Activated CD4-positive, alpha-beta memory T cell treated with anti-CD3 and anti-CD28 coated beads, Interleukin-2, amount 10 ng/mL, durations not matched to agents 7 days and 5 days (primary cell): ENCODE measurements at regions not wholly inside any gene's neighbourhood (a gene's known extent, or its start where the extent isn't known, plus 50 kb on each side); places are given as distances from the start of the nearest gene placed in this dataset.

Experiments
- CTCF ChIA-PET: fragments of 350-600 bp; sonication (Branson Sonifier 250); formaldehyde crosslinking; loops from one replicate; lab custom pipeline; 2021; ENCODE audit warnings: antibody characterized with exemption, inconsistent platforms; lab: Charles Lee
- POLR2A ChIA-PET: fragments of 350-600 bp; sonication (Branson Sonifier 250); formaldehyde crosslinking; loops from one replicate; lab custom pipeline; 2021; ENCODE audit warnings: antibody characterized with exemption; lab: Charles Lee
- DNase-seq: peaks from one replicate; pipeline ENCODE4 v3.0.0-alpha.2; 2020
- H3K27ac Mint-ChIP-seq: one replicate; pipeline ENCODE4 v1.8.0; 2021; ENCODE audit warnings: mild to moderate bottlenecking, mixed read lengths
- H3K27me3 Mint-ChIP-seq: one replicate; pipeline ENCODE4 v1.8.0; 2021; ENCODE audit warnings: mixed read lengths
- H3K36me3 Mint-ChIP-seq: one replicate; pipeline ENCODE4 v1.8.0; 2021; ENCODE audit warnings: low read depth, mixed read lengths
- H3K4me1 Mint-ChIP-seq: one replicate; pipeline ENCODE4 v1.8.0; 2021; ENCODE audit warnings: mixed read lengths
- H3K4me3 Mint-ChIP-seq: one replicate; pipeline ENCODE4 v1.8.0; 2021; ENCODE audit warnings: mild to moderate bottlenecking, mixed read lengths
- H3K9me3 Mint-ChIP-seq: one replicate; pipeline ENCODE4 v1.8.0; 2021; ENCODE audit warnings: mixed read lengths

DNA sequence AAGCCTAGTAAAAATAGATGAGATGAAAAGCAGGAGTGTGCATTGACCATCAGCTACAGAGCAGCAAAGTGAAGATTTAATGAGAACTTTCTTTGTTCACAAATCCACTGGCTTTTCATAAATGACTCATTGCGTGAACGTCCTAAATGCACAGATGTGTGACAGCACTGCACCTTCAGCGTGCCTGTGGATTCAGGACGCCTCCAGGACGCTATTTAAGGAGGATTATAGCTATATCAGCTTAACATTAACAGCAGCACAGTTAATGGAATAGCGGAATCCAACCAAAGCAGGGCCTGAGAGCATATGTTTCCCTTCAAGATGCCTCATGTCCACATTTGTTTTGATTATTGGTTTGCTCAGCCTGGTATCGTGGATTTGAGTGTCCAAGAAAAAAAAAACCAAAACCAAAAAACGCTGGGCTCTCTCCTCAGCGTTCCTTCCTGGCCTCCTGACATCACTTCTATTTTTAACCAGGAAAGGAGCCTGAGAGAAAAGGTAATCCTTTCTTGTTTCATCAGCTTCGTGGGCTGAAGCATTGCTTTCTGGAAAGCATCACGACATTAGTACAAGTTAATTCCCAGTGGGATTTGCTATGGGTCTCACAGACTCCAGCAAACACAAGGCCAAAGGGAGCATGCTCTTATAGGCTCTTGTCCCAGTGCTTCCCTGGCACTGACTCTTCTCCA lies 447.0 kb upstream of the SMIM21 start:
- ChIA-PET CTCF (no interaction called here), POLR2A (no interaction called here)
- Mint-ChIP-seq H3K4me1 (no peaks in the 10 kb centered on the region), H3K9me3 (peaks cover 7% of the 10 kb centered on the region), H3K36me3 (no peaks in the 10 kb centered on the region), H3K4me3 (no peak overlapping the region), H3K27me3 (no peaks in the 10 kb centered on the region), H3K27ac (no peak overlapping the region)
- no peak for DNase-seq

DNA sequence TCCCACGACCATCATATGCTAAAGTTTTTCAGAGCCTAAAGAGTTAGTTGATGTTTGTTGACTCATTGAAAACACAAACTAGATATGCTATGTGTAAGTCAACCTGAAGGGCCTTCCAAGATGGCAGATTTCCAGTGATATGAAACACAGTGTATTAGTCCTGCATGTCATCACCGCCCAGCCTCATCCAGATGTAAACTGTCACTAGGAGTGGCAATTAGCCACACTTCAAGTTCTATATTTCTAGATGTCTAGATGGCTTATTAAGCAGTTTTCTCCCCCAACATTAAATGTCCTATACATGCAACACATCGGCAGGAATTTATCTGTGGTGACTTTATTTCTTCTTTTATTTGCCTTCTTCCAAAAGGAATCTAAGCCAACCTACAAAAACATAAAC lies 444.1 kb upstream of the SMIM21 start:
- Mint-ChIP-seq H3K27me3 (no peaks in the 10 kb centered on the region), H3K4me3 (no peak overlapping the region), H3K9me3 (no peaks in the 10 kb centered on the region), H3K36me3 (no peaks in the 10 kb centered on the region), H3K4me1 (no peaks in the 10 kb centered on the region), H3K27ac (no peak overlapping the region)
- ChIA-PET CTCF (no interaction called here), POLR2A (no interaction called here)
- no peak for DNase-seq

DNA sequence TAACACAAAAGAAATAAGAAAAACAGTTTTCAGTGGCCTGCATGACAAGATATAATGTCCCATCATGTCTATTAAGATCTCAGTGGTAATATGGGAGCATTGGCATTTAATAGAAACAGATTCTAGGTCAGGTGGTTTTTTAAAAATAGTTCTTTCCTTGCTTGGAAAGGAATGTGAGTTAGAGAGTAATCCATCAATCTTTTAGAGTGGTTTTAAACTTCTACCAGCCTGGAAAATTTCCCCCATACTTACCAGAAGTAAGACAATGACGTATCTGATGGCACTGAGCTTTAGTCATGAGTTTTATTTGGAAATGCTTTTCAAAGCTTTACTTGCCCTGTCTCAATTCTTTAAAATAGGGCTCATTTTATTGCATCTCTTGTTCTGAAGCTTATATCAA lies 441.7 kb upstream of the SMIM21 start:
- no peaks in the 10 kb centered on the region for H3K9me3 Mint-ChIP-seq
- CTCF ChIA-PET = no interaction called here
- H3K36me3 Mint-ChIP-seq = no peaks in the 10 kb centered on the region
- H3K27ac Mint-ChIP-seq = no peak overlapping the region
- no peak for DNase-seq
- H3K4me3 Mint-ChIP-seq = no peak overlapping the region
- POLR2A ChIA-PET = no interaction called here
- no peaks in the 10 kb centered on the region for H3K27me3 Mint-ChIP-seq
- H3K4me1 Mint-ChIP-seq = no peaks in the 10 kb centered on the region

DNA sequence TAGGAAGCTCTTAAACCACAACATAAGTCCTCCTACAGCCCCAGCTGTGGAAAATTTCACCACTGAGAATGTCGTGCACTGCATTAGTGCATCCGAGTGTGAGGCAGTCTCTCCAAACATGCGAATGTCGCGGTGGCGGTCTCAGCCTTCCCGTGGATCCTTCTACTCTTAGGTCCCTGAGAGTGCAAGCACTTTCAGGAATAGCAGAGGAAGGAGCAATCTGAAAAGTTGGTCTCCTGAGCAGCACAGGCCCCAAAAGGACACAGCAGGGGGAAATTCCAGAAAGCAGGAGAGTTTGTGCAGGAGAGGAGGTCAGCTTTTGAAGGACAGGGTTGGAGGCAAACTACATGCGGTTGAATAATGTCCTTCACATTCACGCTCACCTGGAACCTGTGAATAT lies 440.5 kb upstream of the SMIM21 start:
- Mint-ChIP-seq H3K4me1 (no peaks in the 10 kb centered on the region), H3K9me3 (no peaks in the 10 kb centered on the region), H3K27ac (no peak overlapping the region), H3K4me3 (no peak overlapping the region), H3K36me3 (no peaks in the 10 kb centered on the region), H3K27me3 (no peaks in the 10 kb centered on the region)
- DNase-seq = no peak
- CTCF ChIA-PET = no interaction called here
- POLR2A ChIA-PET = no interaction called here

DNA sequence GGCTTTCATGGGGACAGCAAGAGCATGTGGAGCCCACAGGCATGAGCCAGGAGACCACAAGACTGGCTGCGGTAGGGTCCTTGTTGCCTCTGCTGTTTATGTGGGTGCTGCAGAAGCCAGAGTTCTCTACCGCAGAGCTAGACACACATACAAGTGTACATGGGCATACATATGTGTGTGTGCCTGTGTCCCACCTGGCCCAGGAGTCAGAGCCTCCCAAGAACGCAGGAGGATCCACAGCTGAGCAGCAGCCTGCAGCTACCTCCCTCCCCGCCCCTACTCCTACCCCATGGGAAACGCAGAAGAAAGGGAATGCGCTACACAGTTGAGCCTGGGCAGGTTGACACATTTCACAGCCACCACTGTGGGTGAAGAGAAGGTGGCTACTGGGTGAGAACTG lies 438.1 kb upstream of the SMIM21 start:
- CTCF ChIA-PET = no interaction called here
- POLR2A ChIA-PET = no interaction called here
- H3K4me1 Mint-ChIP-seq = no peaks in the 10 kb centered on the region
- no peak for DNase-seq
- H3K4me3 Mint-ChIP-seq = no peak overlapping the region
- H3K36me3 Mint-ChIP-seq = no peaks in the 10 kb centered on the region
- H3K27ac Mint-ChIP-seq = no peak overlapping the region
- no peaks in the 10 kb centered on the region for H3K27me3 Mint-ChIP-seq
- H3K9me3 Mint-ChIP-seq = no peaks in the 10 kb centered on the region

DNA sequence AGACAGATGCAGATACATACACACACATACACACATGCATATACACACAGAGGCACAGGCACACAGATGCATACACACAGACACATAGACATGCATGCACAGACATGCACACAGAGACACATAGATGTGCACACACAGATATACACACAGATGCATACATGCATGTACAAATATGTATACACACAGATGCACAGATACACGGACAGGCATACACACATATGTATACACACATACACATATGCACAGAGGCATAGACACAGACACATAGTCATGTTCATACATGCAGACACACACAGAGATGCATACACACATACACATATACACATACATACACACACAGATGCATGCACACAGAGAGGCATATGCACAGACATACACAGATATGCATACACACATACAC lies 437.3 kb upstream of the SMIM21 start:
- no peak overlapping the region for H3K4me3 Mint-ChIP-seq
- no peaks in the 10 kb centered on the region for H3K36me3 Mint-ChIP-seq
- no peak for DNase-seq
- H3K27me3 Mint-ChIP-seq = no peaks in the 10 kb centered on the region
- POLR2A ChIA-PET = no interaction called here
- no peak overlapping the region for H3K27ac Mint-ChIP-seq
- CTCF ChIA-PET = no interaction called here
- no peaks in the 10 kb centered on the region for H3K9me3 Mint-ChIP-seq
- no peaks in the 10 kb centered on the region for H3K4me1 Mint-ChIP-seq

DNA sequence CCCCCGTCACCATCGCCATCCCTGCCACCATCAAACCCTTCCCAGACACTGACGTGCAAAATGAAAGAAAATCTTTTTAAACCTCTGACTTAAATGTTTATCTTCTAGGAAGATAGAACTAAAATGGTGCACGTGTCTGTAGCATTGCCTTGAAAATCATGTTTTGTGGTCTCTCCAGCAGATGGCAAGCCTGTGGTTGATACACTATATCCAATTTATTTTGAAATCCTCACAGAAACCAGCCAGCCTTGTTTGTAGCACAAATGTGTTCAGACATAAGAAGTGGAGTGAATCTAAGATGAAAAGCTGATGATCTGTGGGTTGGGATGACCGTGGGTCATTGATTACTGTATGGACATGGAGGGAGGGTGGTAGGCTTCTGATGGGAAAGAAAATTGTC lies 436.2 kb upstream of the SMIM21 start:
- no peak overlapping the region for H3K4me3 Mint-ChIP-seq

DNA sequence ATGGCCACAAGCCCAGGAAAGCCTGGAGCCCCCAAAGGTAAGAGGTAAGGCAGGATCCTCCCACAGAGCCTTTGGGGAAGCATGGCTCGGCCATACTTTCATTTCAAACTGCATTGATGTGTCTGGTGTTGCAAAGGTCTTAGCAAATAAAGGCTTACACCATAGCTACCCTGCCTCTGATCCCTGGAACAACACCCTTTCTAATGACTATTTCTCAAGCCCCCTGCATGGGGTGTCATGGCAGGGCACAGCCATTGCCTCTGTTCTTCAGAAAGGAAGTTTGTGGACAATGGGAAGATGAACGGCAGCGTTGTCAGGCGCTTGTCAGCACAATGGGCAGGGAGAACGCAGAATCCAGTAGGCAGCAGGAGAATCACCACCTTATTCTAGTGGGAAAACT lies 435.0 kb upstream of the SMIM21 start:
- DNase-seq = no peak
- H3K4me3 Mint-ChIP-seq = no peak overlapping the region
- H3K4me1 Mint-ChIP-seq = no peaks in the 10 kb centered on the region
- H3K27me3 Mint-ChIP-seq = no peaks in the 10 kb centered on the region
- H3K36me3 Mint-ChIP-seq = no peaks in the 10 kb centered on the region
- H3K27ac Mint-ChIP-seq = no peak overlapping the region
- CTCF ChIA-PET = no interaction called here
- POLR2A ChIA-PET = no interaction called here
- H3K9me3 Mint-ChIP-seq = peaks cover 3% of the 10 kb centered on the region

More for the DNA sequence above, 436.2 kb upstream of the SMIM21 start:
- Mint-ChIP-seq H3K9me3 (peaks cover 3% of the 10 kb centered on the region), H3K4me1 (no peaks in the 10 kb centered on the region), H3K27ac (no peak overlapping the region), H3K36me3 (no peaks in the 10 kb centered on the region), H3K27me3 (no peaks in the 10 kb centered on the region)
- ChIA-PET POLR2A (no interaction called here), CTCF (no interaction called here)
- no peak for DNase-seq

DNA sequence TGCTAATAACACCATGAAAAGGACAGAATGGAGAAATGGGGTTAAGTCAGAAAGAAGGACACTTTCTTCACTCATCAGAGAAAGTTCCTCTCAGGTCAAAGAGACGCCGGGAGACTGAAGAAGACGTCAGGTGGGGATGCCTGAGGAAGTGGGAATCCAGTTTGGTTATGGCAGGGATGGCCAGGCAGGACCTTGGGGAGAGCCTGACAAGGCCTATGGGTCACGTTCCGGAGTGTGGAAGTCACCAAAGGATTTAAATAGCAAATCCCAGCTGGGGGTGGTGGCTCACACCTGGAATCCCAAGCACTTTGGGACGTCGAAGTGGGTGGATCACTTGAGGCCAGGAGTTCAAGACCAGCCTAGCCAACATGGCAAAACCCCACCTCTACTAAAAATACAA lies 432.7 kb upstream of the SMIM21 start:
- Mint-ChIP-seq H3K9me3 (peaks cover 3% of the 10 kb centered on the region), H3K4me3 (no peak overlapping the region), H3K27ac (no peak overlapping the region), H3K27me3 (no peaks in the 10 kb centered on the region), H3K36me3 (no peaks in the 10 kb centered on the region), H3K4me1 (no peaks in the 10 kb centered on the region)
- DNase-seq = no peak
- POLR2A ChIA-PET = no interaction called here
- CTCF ChIA-PET = no interaction called here

DNA sequence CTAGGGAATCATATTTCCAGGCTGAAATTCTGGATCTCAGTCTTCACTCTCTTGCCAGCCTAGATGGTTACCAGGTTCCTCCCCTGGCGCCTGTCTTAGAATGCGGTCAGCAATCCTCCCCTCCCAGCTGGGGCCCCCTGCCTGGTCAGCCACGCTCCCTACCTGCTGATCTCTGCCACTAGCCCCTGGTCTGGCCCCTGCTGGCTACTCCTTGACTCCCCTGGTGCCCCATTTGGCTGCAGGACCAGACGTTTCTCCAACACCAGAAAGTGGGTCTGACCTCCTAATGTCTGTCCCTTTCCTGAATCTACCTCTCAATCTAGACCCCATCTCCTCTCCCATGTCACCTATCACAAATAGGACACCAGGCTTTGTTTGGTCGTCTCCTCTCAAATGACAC lies 432.0 kb upstream of the SMIM21 start:
- Mint-ChIP-seq H3K27me3 (no peaks in the 10 kb centered on the region), H3K4me1 (no peaks in the 10 kb centered on the region), H3K9me3 (peaks cover 3% of the 10 kb centered on the region), H3K4me3 (no peak overlapping the region), H3K36me3 (no peaks in the 10 kb centered on the region), H3K27ac (no peak overlapping the region)
- DNase-seq = no peak
- CTCF ChIA-PET = no interaction called here
- POLR2A ChIA-PET = no interaction called here

DNA sequence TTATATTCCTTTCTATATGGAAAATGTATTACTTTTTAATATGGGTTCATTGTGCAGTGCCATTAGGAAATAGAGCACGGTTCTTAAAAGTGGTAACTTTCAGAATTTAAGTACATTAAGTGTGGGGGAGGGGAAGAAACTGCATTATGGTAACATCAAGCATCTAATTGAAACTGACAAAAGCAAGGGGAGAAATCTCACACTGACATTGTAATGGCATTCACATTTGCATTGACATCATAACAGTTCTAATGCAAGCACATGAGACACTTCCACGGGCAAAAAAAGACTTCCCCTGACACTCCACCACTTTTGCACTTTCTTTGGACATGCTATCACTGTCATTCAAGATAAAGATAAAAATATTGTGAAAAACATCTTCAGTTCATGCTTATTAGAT lies 431.3 kb upstream of the SMIM21 start:
- Mint-ChIP-seq H3K36me3 (no peaks in the 10 kb centered on the region), H3K4me3 (no peak overlapping the region), H3K27ac (no peak overlapping the region), H3K4me1 (no peaks in the 10 kb centered on the region), H3K9me3 (peaks cover 3% of the 10 kb centered on the region), H3K27me3 (no peaks in the 10 kb centered on the region)
- ChIA-PET POLR2A (no interaction called here), CTCF (no interaction called here)
- DNase-seq = no peak

DNA sequence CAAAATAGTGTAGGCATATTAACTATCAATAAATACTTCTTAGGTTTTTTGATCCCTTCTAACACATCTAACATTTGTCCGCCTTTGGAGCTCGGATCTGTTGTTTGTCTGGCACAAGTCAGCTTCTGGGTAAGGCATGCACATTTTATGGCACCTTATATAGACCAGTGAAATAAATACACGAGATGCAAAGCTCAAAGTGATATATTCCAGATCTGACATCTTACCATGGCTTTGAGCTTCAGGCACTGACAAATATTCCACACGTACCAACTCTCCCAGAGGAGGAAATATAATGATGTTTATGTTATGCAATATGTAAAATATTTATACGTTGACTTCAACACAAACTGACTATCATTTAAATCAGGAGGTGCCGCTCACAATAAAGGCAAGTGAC lies 430.1 kb upstream of the SMIM21 start:
- no peak overlapping the region for H3K4me3 Mint-ChIP-seq
- H3K9me3 Mint-ChIP-seq = peaks cover 3% of the 10 kb centered on the region
- no peaks in the 10 kb centered on the region for H3K27me3 Mint-ChIP-seq
- ChIA-PET CTCF (no interaction called here), POLR2A (no interaction called here)
- DNase-seq = no peak
- no peaks in the 10 kb centered on the region for H3K4me1 Mint-ChIP-seq
- no peak overlapping the region for H3K27ac Mint-ChIP-seq
- H3K36me3 Mint-ChIP-seq = no peaks in the 10 kb centered on the region

DNA sequence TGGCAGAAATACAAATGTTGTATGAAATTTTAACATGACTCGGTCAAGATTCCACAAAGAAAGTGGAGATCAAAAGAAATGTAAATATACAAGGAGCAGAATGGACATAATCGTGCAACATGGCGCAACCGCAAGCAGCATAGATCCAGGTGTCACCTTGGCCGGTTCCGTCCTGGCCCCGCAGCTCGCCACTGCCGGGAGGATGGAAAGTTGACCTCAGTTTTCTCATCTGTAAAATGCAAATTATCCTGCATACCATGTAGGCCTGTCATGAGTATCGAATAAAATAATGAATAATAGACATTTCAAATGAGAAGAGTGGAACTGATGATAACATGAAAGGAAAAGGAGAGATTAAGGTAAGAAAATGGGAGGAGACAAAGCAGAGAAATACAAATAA lies 427.3 kb upstream of the SMIM21 start:
- no peak for DNase-seq
- POLR2A ChIA-PET = no interaction called here
- peaks cover 3% of the 10 kb centered on the region for H3K9me3 Mint-ChIP-seq
- H3K27ac Mint-ChIP-seq = no peak overlapping the region
- H3K36me3 Mint-ChIP-seq = no peaks in the 10 kb centered on the region
- H3K4me1 Mint-ChIP-seq = no peaks in the 10 kb centered on the region
- CTCF ChIA-PET = no interaction called here
- H3K27me3 Mint-ChIP-seq = no peaks in the 10 kb centered on the region
- H3K4me3 Mint-ChIP-seq = no peak overlapping the region

DNA sequence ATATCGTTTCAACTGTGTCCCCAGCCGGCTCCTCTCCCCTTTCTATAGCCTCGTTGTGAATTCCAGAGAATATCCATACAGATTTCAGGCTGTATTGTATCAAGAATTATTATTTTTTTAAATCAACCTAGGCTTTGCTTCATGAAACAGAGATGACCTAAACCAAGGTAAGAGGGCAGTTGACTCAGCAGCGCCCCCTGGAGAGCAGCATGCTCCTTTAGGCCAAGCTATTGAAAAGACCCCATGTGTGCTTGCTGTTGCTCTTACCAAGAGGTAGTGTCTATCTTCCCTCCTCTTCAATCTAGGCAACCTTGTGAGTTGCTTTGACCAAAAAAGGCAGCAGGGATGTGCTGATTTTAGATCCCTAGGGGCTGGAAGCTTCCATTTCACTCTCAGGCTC lies 426.7 kb upstream of the SMIM21 start:
- no peak for DNase-seq
- Mint-ChIP-seq H3K27me3 (no peaks in the 10 kb centered on the region), H3K27ac (no peak overlapping the region), H3K4me1 (no peaks in the 10 kb centered on the region), H3K9me3 (no peaks in the 10 kb centered on the region), H3K36me3 (no peaks in the 10 kb centered on the region), H3K4me3 (no peak overlapping the region)
- CTCF ChIA-PET = no interaction called here
- POLR2A ChIA-PET = no interaction called here
